Iris pigment epithelial cell (primary cell): ENCODE measurements at regions not wholly inside any gene's neighbourhood (a gene's known extent, or its start where the extent isn't known, plus 50 kb on each side); places are given as distances from the start of the nearest gene placed in this dataset.
A peak's percentile ranks its signal among the peaks of the same experiment; 100 is the strongest.
"Not testable (repeated sequence)": the region's sequence is repeated elsewhere in the genome, so short reads cannot be mapped to it uniquely, and the experiment has no call there.

Experiments used
- DNase-seq: peaks from one replicate; pipeline ENCODE4 v3.0.0-alpha.2; 2011; ENCODE audit warnings: low read depth

GRCh38 chr7:149682038-149682437 lies 91.3 kb downstream of the ZNF467 start:
- no peak for DNase-seq

GRCh38 chr7:149681274-149681673 lies 92.1 kb downstream of the ZNF467 start:
- no peak for DNase-seq

DNA sequence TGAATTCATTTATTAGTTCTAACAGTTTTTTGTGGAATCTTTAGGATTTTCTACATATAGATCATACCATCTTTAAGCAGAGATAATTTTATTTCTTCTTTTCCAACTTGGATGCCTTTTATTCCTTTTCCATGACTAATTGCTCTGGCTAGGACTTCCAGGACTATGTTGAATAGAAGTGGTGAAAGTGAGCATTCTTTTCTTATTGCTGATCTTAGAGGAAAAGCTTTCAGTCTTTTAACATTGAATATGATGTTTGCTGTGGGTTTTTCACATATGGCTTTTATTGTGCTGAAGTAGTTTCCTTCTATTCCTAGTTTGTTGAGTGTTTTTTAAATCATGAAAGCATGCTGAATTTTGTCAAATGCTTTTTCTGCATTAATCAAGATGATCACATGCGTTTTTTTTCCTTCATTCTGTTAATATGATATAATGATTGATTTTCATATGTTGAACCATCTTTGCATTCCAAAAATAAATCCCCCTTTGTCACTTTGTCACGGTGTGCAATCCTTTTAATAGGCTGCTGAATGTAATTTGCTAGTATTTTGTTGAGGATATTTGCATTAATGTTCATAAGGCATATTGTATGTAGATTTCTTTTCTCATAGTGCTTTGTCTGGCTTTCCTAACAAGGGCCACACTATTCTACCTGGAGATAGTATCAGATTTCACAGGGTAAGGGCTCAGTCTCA lies 92.9 kb downstream of the ZNF467 start:
- peak; percentile 18 for DNase-seq

- DNase-seq: not testable (repeated sequence)
These were observed 98.5 kb downstream of the ZNF467 start for GRCh38 chr7:149674728-149675385.

- DNase-seq: no peak
These were observed 100.4 kb downstream of the ZNF467 start for GRCh38 chr7:149673006-149673405.

DNA sequence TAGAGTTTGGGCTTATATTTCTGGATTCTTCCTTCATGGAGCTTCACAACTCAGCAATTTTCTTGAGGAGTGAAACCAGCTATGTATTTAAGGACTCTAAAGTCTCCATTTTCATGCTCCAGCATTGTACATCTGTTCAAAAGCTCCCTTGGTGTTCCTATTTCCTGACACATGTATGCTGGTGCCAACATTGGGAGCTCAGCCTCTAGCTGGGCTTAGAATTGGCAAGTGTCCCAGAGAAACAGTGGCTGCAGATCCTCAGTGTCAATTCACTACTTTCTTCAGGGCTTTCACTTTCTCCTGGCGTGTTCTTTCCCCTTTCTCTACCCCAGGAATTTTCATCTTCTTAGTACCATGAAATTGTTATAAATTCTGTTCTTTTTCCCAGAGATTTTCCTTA lies 103.1 kb downstream of the ZNF467 start:
- peak; percentile 40 for DNase-seq

DNA sequence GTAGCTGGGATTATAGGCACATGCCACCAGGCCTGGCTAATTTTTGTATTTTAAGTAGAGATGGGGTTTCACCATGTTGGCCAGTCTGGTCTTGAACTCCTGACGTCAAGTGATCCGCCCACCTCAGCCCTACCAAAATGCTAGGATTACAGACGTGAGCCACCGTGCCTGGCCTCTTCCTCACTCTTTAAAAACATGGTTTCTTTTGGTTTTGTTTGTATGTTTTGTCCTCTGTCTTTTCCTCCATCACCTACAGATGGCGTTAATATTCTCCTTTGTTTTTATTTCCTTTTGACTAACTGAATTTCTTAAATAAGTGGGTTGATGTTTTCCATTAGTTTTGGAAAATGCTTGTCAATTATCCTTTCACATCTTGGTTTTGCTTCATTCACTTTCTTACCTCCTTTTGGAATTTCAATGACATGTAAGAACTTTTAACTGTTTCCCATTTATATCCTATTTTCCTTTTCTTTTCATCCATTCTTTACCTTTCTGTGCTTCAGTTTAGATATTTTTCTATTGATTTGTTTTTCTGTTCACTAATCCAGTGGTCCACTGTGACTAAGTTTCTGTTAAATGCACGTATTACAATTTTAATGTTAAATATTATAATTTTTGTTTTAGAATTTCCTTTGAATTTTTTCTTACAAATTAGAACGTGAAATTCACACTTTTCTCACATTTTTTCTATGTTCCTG lies 104.1 kb downstream of the ZNF467 start:
- DNase-seq: peak; percentile 34

DNA sequence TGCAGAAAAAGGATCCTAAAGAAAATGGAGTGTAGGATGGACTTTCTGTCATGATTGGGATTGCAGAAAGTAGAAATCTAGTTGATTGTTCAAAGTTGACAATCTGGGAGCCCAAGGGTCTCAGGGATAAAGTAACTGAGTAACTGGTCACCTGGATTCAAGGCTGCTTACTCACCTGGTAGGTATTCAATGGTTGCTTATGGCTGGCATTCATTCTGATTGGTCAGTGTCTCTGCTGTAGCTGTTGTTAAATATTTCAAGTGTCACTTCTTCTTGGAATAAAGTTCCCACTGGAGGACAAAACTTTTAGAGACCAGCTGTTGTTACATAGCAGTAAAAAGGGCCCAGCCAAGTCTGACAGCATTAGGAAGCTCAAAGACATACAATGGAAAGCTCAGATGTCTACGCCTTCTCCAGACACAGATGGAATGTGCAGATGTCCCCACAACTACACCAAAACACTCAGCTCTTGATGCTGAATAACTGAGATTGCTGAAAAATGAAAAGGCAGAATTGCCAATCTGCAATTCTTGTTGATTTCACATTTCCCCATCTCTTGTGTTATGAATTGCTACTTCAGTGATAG lies 106.9 kb downstream of the ZNF467 start:
- DNase-seq: no peak

DNA sequence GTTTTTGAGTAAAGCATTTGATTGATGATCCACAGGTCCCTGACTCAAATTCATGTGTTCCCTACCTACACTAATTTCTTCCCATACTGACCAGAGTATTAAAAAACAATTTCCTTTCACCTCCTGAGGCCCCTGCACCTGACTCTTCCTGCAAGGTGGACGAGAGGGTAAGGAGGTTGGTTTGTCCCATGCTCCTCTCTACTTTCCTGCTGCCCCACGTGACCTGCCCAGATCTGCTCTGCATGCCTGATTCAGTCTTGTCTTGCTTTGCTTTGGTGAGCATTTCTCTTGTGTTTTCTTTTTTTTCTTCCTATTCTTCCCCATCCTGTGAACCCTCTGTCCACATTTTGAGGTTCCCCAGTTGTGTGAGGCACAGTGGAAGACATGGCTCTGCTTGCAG lies 107.8 kb downstream of the ZNF467 start:
- DNase-seq: not testable (repeated sequence)

DNA sequence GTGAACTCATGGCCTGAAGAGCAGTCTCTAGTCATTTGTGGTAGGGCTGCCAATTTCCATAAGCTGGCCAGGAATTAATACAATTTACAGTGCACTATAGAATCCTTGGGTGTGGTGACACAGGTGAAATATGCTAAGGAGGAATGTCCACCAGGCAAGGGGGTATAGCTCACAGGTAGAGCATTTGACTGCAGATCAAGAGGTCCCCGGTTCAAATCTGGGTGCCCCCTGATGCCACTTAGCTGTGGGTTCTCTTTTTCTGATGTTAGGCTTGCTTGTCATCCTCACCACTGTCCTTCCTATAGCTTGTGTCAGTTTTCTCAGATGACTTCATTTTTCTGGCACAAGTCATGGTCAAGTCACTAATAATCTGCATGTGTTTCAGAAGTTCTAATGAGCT lies 108.7 kb downstream of the ZNF467 start:
- DNase-seq: no peak

GRCh38 chr7:149664176-149664575 lies 109.2 kb downstream of the ZNF467 start:
- DNase-seq: no peak

- peak; percentile 49 for DNase-seq
These were observed 110.7 kb downstream of the ZNF467 start for GRCh38 chr7:149662591-149663095.

- no peak for DNase-seq
These were observed 117.6 kb downstream of the ZNF467 start for GRCh38 chr7:149655784-149656183.

DNA sequence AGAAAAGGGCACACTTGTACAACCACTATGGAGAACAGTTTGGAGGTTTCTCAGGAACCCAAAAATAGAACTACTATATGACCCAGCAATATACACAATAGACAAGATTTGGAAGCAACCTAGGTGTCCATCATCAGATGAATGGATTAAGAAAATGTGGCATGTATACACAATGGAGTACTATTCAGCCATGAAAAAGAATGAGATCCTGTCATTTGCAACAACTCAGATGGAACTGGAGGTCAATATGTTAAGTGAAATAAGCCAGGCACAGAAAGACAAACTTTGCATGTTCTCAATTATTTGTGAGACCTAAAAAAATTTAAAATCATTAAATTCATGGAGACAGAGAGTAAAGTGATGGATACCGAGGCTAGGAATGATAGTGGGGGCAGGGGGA lies 118.8 kb downstream of the ZNF467 start:
- no peak for DNase-seq

DNA sequence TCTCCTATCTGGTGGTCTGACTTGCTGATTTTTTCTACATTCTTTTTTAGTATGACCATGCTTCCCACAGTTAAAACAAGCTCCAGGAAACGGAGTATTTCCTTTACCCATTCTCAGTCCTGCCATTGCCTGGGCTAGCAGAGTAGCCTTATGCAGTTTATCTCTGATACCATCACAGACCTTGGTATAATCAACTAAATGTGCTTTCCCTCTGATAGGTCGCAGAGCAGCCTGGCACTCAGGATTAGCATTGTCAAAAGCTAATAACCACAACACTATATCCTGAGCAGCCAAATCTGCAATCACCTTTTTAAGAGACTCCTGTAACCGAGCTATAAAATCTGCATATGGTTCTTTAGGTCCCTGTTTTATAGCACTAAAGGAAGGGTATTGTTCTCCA lies 123.2 kb downstream of the ZNF467 start:
- not testable (repeated sequence) for DNase-seq

DNA sequence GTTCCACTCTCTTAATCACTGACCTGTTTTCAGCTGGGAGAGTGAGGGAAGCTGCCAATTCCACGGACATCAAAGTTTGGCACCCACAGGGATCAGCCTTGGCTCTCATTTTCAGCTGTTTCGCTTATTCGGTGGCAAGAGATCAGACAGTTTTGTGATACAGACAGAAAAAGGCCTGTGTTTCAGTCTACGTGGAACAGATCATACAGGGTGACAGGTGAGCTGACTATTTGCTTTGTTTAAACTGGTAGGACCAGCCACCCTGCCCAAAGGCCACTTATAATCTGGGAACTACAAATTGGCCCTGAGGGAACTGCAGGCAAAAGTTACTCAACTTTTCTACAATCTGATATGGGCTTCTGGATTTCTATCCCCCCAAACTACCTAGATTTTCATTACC lies 128.6 kb downstream of the ZNF467 start:
- DNase-seq: no peak

DNA sequence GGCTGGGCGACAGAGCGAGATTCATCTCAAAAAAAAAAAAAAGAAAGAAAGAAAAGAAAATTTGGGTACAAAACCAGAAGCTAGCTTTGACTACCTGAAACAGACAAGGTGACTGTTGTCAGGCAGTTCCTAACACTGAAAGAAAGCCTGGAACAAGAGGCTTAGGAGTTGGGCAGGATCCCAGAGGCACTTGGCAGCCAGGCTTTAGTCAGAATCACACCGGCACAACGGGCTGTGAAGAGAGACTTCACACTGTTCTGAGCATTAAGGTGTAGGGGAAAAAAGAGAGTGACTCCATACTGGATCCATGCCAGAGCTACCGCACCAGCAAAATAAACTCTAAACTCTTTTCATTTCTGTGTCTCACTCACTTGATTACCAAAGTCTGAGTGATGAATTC lies 130.8 kb downstream of the ZNF467 start:
- DNase-seq: no peak

GRCh38 chr7:149638566-149639320 lies 134.6 kb downstream of the ZNF467 start:
- no peak for DNase-seq

DNA sequence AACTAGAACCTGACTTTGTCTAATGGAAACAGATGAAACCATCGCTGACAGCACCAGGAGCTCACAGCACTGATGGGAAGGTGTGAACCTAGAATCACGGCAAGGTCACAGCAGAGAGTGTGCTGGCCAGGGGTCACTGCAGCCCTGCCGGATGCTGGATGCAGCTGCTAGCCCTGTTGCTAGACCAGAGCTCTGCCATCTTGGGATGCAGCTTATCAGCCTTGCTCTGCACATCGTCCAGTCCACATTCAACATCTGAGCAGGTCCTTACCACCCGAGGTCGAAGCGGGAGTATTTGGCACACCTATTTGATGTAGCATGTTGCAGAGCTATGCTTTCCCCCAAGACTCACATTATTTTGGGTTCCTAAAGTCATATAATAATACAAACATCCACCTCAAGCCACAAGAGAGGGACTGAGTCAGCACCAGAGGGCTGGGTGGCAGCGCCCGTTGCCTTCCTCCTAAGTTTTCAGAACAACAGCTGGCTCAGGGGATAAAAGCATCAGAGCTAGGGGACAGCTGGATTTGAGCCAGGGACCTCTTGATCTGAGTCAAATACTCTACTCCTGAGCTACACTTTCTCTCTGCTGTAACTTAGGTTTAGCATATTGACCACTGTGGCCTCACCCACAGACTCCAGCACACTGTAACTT lies 135.3 kb downstream of the ZNF467 start:
- DNase-seq: no peak

DNA sequence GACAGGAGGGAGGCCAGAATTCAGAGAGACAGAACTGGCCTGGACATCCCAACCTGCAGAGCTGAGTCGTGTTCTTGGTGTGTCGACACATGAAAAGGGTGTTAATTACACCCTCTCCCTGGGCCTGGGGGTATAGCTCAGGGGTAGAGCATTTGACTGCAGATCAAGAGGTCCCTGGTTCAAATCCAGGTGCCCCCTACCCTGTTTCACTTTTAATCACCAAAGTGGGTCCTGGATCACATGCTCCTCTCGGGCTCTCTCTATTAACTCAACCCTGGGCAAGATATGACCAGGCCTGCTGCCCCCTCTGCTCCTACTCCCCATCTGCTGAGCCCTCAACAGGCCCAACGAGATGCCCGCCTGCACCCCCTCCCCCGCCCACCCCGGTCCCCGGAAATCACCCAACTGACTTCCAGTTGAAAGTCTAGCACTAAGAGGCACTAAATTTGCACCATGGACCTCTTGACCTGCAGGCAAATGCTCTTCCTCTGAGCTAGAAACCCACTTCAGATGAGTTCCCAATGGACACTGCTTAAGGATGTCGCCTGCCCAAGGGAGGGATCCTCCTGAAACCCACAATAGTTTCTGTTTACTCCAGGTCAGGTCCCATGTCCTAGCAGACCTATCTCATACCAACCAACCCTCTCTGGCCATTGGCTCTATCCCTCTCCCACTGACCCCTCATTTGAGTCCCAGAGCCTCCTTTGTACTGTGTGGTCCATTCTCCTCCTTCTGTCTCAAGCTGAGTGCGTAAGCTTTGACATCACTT lies 137.6 kb downstream of the ZNF467 start:
- DNase-seq: no peak
